ENCODE measurements at regions not wholly inside any gene's neighbourhood (a gene's known extent, or its start where the extent isn't known, plus 50 kb on each side); places are given as distances from the start of the nearest gene placed in this dataset.

DNA sequence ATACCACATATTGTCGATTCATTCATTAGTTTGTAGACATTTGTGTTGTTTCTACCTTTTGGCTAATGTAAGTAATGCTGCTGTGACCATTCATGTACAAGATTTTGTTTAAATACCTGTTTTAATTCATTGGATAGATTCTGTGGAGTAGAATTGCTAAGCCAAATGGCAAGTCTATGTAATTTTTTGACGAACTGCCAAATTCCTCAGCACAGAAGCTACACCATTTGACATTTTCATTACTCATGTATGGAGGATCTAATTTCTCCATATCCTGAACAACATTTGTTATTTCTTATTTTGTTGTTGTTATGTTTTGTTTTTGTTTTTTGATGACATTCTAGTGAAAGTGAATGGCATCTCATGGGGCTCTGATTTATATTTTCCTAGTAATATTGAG lies 1351.3 kb upstream of the SORCS1 start:
- H3K36me3 ChIP-seq (ENCODE audit: low read depth, missing control alignments) = no peaks in the 10 kb centered on the region
- H3K27me3 ChIP-seq = no peaks in the 10 kb centered on the region
- H3K9me3 ChIP-seq = no peaks in the 10 kb centered on the region
- H3K4me3 ChIP-seq = no peak overlapping the region
- no peak for TF ChIP-seq POLR2A (IDR thresholded peaks at IDR 0.05)
- TF ChIP-seq, protein P1, sequence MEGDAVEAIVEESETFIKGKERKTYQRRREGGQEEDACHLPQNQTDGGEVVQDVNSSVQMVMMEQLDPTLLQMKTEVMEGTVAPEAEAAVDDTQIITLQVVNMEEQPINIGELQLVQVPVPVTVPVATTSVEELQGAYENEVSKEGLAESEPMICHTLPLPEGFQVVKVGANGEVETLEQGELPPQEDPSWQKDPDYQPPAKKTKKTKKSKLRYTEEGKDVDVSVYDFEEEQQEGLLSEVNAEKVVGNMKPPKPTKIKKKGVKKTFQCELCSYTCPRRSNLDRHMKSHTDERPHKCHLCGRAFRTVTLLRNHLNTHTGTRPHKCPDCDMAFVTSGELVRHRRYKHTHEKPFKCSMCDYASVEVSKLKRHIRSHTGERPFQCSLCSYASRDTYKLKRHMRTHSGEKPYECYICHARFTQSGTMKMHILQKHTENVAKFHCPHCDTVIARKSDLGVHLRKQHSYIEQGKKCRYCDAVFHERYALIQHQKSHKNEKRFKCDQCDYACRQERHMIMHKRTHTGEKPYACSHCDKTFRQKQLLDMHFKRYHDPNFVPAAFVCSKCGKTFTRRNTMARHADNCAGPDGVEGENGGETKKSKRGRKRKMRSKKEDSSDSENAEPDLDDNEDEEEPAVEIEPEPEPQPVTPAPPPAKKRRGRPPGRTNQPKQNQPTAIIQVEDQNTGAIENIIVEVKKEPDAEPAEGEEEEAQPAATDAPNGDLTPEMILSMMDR (IDR thresholded peaks at IDR 0.05) = no peak
- no peak overlapping the region for H3K27ac ChIP-seq
- no peak for DNase-seq
- no peaks in the 10 kb centered on the region for H3K4me1 ChIP-seq
- WGBS, 2 donors = 87 to 90% methylated on average over 2 of the region's 2 CpGs
- intact Hi-C loops (cut with DNase I; ENCODE audit: low total_unique reads) = no loop called here

DNA sequence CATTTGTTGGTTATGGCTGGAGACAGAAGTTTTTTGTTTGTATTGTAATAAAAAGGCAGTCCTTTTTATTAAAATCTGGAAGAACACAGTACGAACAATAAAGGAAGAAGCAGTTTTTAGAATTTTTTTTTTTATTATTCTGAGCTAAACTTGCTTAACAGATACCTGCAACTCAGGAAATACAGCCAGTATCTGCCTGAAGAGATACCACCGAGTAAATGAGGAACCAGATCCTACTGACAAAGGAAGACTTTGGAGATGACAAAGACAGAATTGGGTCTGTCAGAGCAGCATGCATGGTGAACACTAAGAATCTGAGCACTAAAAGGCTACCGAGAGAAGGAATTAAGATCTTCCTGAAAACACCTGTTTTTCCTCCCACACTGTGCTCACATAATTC lies 1335.9 kb upstream of the SORCS1 start:
- WGBS, 2 donors = 70 to 76% methylated on average over 3 of the region's 3 CpGs
- Histone ChIP-seq H3K36me3 (ENCODE audit: low read depth, missing control alignments) (no peaks in the 10 kb centered on the region), H3K27ac (no peak overlapping the region), H3K4me1 (no peaks in the 10 kb centered on the region), H3K4me3 (no peak overlapping the region), H3K9me3 (no peaks in the 10 kb centered on the region), H3K27me3 (no peaks in the 10 kb centered on the region)
- DNase-seq = no peak
- intact Hi-C loops (cut with DNase I; ENCODE audit: low total_unique reads) = no loop called here
- TF ChIP-seq POLR2A (IDR thresholded peaks at IDR 0.05) = no peak
- TF ChIP-seq, protein P1 (IDR thresholded peaks at IDR 0.05) = no peak

- Histone ChIP-seq H3K36me3 (ENCODE audit: low read depth, missing control alignments) (no peaks in the 10 kb centered on the region), H3K9me3 (no peaks in the 10 kb centered on the region), H3K4me1 (no peaks in the 10 kb centered on the region), H3K27me3 (no peaks in the 10 kb centered on the region), H3K4me3 (no peak overlapping the region), H3K27ac (no peak overlapping the region)
- TF ChIP-seq, protein P1 (IDR thresholded peaks at IDR 0.05) = no peak
- TF ChIP-seq POLR2A (IDR thresholded peaks at IDR 0.05) = no peak
- no peak for DNase-seq
- intact Hi-C loops (cut with DNase I; ENCODE audit: low total_unique reads) = no loop called here
These were observed 1331.6 kb upstream of the SORCS1 start for GRCh38 chr10:108496106-108496505.

GRCh38 chr10:108490944-108491343 lies 1326.4 kb upstream of the SORCS1 start:
- Histone ChIP-seq H3K4me1 (no peaks in the 10 kb centered on the region), H3K4me3 (no peak overlapping the region), H3K36me3 (ENCODE audit: low read depth, missing control alignments) (no peaks in the 10 kb centered on the region), H3K9me3 (no peaks in the 10 kb centered on the region), H3K27me3 (no peaks in the 10 kb centered on the region), H3K27ac (no peak overlapping the region)
- 31 to 42% methylated on average over 1 of the region's 1 CpG for WGBS, 2 donors
- no peak for TF ChIP-seq POLR2A (IDR thresholded peaks at IDR 0.05)
- TF ChIP-seq, protein P1 (IDR thresholded peaks at IDR 0.05) = no peak
- DNase-seq = no peak
- intact Hi-C loops (cut with DNase I; ENCODE audit: low total_unique reads) = no loop called here

- H3K36me3 ChIP-seq (ENCODE audit: low read depth, missing control alignments) = no peaks in the 10 kb centered on the region
- no peak for DNase-seq
- H3K9me3 ChIP-seq = no peaks in the 10 kb centered on the region
- 95 to 100% methylated on average over 1 of the region's 1 CpG for WGBS, 2 donors
- no peak overlapping the region for H3K27ac ChIP-seq
- H3K27me3 ChIP-seq = no peaks in the 10 kb centered on the region
- no peaks in the 10 kb centered on the region for H3K4me1 ChIP-seq
- H3K4me3 ChIP-seq = no peak overlapping the region
- TF ChIP-seq, protein P1 (IDR thresholded peaks at IDR 0.05) = no peak
- TF ChIP-seq POLR2A (IDR thresholded peaks at IDR 0.05) = no peak
- intact Hi-C loops (cut with DNase I; ENCODE audit: low total_unique reads) = no loop called here
These were observed 1306.9 kb upstream of the SORCS1 start for GRCh38 chr10:108471420-108471819.

Measured in testis (tissue), 2 donors.